Head of caudate nucleus (tissue), 42 donors: ENCODE measurements at regions not wholly inside any gene's neighbourhood (a gene's known extent, or its start where the extent isn't known, plus 50 kb on each side); places are given as distances from the start of the nearest gene placed in this dataset.

ENCODE experiments used
- DNase-seq, 42 donors: peaks; one replicate each; pipeline versions ENCODE4 v3.0.0 to v3.0.0-alpha.2; 2020 to 2021; ENCODE audit warnings: mixed read lengths in 7 of 42
- intact Hi-C: fragments of 100-400 bp; cut with DNase I; formaldehyde crosslinking; loops from one replicate; pipeline ENCODE4 v1.15.0; 2022

GRCh38 chr13:72004784-72005374 lies 137.9 kb upstream of the DACH1 start:
- DNase-seq: no peak
- intact Hi-C loops: no loop called here

DNA sequence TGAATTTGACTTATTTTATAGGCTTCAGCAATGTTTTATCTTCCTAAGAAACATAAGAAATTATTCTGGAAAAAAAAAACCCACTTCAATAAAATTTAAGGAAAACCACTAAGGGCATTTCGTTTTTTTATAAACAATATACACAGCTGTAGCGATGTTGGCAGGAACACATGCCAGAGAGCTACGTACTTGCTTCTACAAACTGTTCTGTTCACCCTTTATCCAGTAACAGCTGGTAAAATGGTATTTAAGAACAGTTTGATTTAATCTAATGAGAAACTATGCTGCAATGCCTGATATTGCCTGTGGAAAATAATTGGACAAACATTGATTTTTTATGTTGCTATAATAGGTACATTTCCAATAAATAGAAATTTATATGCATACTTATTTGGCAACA lies 137.2 kb upstream of the DACH1 start:
- intact Hi-C loops: no loop called here
- DNase-seq: no peak

GRCh38 chr13:71998223-71998622 lies 131.2 kb upstream of the DACH1 start:
- intact Hi-C loops: no loop called here
- no peak for DNase-seq

- DNase-seq: peak in 4 of 42 donors; percentile 1 to 9 (median 6)
- intact Hi-C loops: no loop called here
These were observed 112.6 kb upstream of the DACH1 start for GRCh38 chr13:71979616-71980015.

GRCh38 chr13:71977028-71977427 lies 110.0 kb upstream of the DACH1 start:
- no peak for DNase-seq
- intact Hi-C loops: no loop called here

DNA sequence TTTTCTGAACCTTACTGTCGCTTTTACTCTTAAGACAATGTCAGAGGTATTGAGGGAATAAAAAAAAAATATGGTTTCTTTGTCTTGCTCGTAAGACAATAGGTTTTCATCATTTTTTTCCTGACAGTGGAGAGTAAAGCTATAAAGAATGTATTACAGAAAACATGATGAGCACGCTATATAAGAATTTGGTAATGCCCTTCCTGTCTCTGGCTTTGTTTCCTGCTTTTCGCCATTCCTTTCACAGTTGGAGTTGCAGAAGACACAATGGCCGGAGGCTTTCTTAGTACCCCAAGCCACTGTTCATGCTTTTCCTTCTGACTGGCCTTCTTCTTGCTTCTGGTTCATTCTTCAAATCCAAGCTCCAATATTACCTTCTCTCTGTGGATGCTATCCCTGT lies 101.0 kb upstream of the DACH1 start:
- intact Hi-C loops: no loop called here
- no peak for DNase-seq

- intact Hi-C loops: no loop called here
- no peak for DNase-seq
These were observed 97.6 kb upstream of the DACH1 start for GRCh38 chr13:71964491-71965100.

- no peak for DNase-seq
- intact Hi-C loops: no loop called here
These were observed 95.7 kb upstream of the DACH1 start for GRCh38 chr13:71962735-71963134.

DNA sequence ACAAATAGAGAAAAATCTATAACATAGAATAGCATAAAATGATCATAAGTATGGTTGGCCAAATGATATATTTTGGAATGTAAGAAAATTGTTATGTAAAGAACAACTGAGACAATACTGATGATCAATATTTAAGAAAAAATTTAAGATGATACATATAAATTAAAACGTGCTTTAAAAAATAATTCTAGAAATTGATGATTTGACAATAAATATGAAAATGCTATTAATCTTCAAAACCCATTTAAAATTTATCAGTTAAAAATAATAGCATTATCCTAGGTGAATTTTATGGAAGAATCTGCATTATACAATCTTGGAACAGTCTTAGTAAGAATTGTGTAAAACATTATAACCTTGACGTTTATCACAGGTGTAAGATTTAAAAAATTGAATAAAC lies 95.1 kb upstream of the DACH1 start:
- intact Hi-C loops: no loop called here
- no peak for DNase-seq

DNA sequence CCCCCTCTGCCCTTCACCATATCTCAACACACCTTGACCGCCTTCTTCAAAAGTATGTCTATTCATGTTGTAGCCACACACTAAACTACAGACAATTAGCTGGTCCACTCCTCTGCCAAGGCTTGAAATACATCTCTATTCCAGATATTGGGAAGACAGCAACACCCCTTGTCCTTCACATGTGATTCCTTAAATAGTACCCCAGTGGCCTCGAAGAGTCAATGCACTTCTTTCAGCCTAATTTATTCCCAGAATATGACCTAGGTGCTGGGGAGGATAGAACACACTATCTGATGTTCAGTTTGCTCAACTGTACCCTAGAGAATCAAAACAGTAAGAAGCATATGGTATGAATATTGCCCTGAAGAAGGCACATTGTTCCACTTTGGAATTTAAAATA lies 82.4 kb upstream of the DACH1 start:
- no peak for DNase-seq
- intact Hi-C loops: no loop called here

DNA sequence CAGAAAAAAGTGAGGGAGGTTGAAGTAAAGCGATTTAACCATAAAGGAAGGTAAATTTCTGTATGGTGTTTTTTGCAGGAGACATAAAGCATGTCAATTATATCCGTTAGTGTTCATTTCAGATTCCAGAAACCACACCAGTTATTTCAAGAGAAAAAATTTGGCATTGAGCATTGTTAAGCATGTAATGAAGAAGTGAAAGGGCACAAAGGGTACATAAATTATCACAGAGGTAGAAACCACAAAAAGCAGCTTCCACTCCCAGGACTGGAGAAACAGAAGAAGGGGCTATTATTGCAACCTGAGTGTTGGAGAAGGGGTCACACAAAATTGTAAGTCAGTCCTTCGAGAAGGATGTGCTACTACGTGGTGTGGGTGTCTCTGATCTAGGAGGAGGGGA lies 72.2 kb upstream of the DACH1 start:
- intact Hi-C loops: no loop called here
- no peak for DNase-seq

DNA sequence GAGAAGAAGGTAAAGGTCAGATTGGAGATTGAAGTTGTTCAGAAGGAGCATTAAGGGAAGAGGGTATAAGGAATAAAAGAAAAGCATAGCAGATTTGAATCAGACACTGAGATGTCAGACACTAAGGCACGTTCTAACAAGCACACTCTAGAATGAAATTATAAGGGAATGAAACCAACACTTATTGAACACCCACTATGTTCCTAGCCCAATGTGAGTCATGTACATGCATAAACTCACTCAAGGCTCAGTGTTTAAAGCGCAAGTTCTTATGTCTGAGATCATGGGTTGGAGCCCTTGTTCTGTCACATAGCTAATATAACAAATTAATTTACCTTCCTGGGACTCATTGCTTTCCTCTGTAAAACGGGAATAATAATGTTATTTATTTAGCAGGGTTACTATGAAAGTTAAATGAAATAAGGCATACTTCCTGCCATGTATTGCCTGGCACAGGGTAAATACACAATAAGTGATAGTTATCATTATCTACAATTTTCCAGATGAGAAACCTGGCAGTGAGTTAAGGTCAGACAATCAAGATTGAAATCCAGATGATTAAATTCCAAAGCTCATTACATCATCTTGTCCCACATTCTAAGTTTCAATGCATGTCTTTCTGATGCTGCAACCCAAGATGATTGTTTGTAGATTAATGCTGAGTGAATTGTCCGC lies 68.3 kb upstream of the DACH1 start:
- peak in 1 of 42 donors; percentile 4 for DNase-seq
- intact Hi-C loops: no loop called here

- no peak for DNase-seq
- intact Hi-C loops: no loop called here
These were observed 57.9 kb upstream of the DACH1 start for GRCh38 chr13:71924931-71925330.

- no peak for DNase-seq
- intact Hi-C loops: no loop called here
These were observed 55.2 kb upstream of the DACH1 start for GRCh38 chr13:71922194-71922593.
